ENCODE measurements at regions not wholly inside any gene's neighbourhood (a gene's known extent, or its start where the extent isn't known, plus 50 kb on each side); places are given as distances from the start of the nearest gene placed in this dataset.

GRCh38 chr16:61320791-61321190, 715.4 kb downstream of the CDH8 start:
- no peaks in the 10 kb centered on the region for H3K36me3 ChIP-seq (replicated peaks in 1 of 2; ENCODE audit: insufficient read depth in 1 of 2, low read depth in 2 of 2)
- no peaks in the 10 kb centered on the region for H3K4me1 ChIP-seq
- no peak for DNase-seq
- no peak overlapping the region for H3K27ac ChIP-seq
- ATAC-seq = no peak
- H3K9me3 ChIP-seq = no peaks in the 10 kb centered on the region
- intact Hi-C loops (cut with DNase I) = no loop called here
- 35 to 39% methylated on average over 1 of the region's 1 CpG for WGBS, 2 donors
- no peaks in the 10 kb centered on the region for H3K27me3 ChIP-seq
- H3K4me3 ChIP-seq = no peak overlapping the region
- TF ChIP-seq POLR2A (IDR thresholded peaks at IDR 0.05) (no peak), CTCF (IDR thresholded peaks at IDR 0.05) (no peak)

GRCh38 chr16:61313931-61314330, 722.3 kb downstream of the CDH8 start:
- TF ChIP-seq CTCF (IDR thresholded peaks at IDR 0.05) (no peak), POLR2A (IDR thresholded peaks at IDR 0.05) (no peak)
- ATAC-seq = no peak

GRCh38 chr16:61309386-61309785, 726.9 kb downstream of the CDH8 start:
- intact Hi-C loops (cut with DNase I) = no loop called here
- Histone ChIP-seq H3K27me3 (no peaks in the 10 kb centered on the region), H3K4me3 (no peak overlapping the region), H3K9me3 (no peaks in the 10 kb centered on the region), H3K4me1 (no peaks in the 10 kb centered on the region), H3K36me3 (replicated peaks in 1 of 2; ENCODE audit: insufficient read depth in 1 of 2, low read depth in 2 of 2) (no peaks in the 10 kb centered on the region), H3K27ac (no peak overlapping the region)
- DNase-seq = no peak
- no peak for ATAC-seq
- WGBS, 2 donors = 74 to 79% methylated on average over 1 of the region's 1 CpG
- TF ChIP-seq POLR2A (IDR thresholded peaks at IDR 0.05) = no peak

More at GRCh38 chr16:61313931-61314330, 722.3 kb downstream of the CDH8 start:
- Histone ChIP-seq H3K27me3 (no peaks in the 10 kb centered on the region), H3K4me1 (no peaks in the 10 kb centered on the region), H3K4me3 (no peak overlapping the region), H3K36me3 (replicated peaks in 1 of 2; ENCODE audit: insufficient read depth in 1 of 2, low read depth in 2 of 2) (no peaks in the 10 kb centered on the region), H3K27ac (no peak overlapping the region), H3K9me3 (no peaks in the 10 kb centered on the region)
- intact Hi-C loops (cut with DNase I) = no loop called here
- 62 to 78% methylated on average over 2 of the region's 2 CpGs for WGBS, 2 donors
- DNase-seq = no peak

GRCh38 chr16:61306204-61306603, 730.0 kb downstream of the CDH8 start:
- 62 to 63% methylated on average over 6 of the region's 6 CpGs for WGBS, 2 donors
- Histone ChIP-seq H3K27me3 (no peaks in the 10 kb centered on the region), H3K4me3 (no peak overlapping the region), H3K27ac (no peak overlapping the region), H3K36me3 (replicated peaks in 1 of 2; ENCODE audit: insufficient read depth in 1 of 2, low read depth in 2 of 2) (no peaks in the 10 kb centered on the region), H3K9me3 (no peaks in the 10 kb centered on the region), H3K4me1 (no peaks in the 10 kb centered on the region)
- intact Hi-C loops (cut with DNase I) = no loop called here
- ATAC-seq (no peak), DNase-seq (no peak)
- TF ChIP-seq CTCF (IDR thresholded peaks at IDR 0.05) (no peak), POLR2A (IDR thresholded peaks at IDR 0.05) (no peak)

- WGBS, 2 donors = 68 to 74% methylated on average over 3 of the region's 3 CpGs
- intact Hi-C loops (cut with DNase I) = no loop called here
- ATAC-seq (no peak), DNase-seq (no peak)
- Histone ChIP-seq H3K4me3 (no peak overlapping the region), H3K27me3 (no peaks in the 10 kb centered on the region), H3K27ac (no peak overlapping the region), H3K9me3 (no peaks in the 10 kb centered on the region), H3K36me3 (replicated peaks in 1 of 2; ENCODE audit: insufficient read depth in 1 of 2, low read depth in 2 of 2) (no peaks in the 10 kb centered on the region), H3K4me1 (no peaks in the 10 kb centered on the region)
- TF ChIP-seq CTCF (IDR thresholded peaks at IDR 0.05) = no peak
- TF ChIP-seq POLR2A (IDR thresholded peaks at IDR 0.05) = no peak
Observed at GRCh38 chr16:61296814-61297213, 739.4 kb downstream of the CDH8 start.
